Tongue (tissue), 1 donor: ENCODE measurements at regions not wholly inside any gene's neighbourhood (a gene's known extent, or its start where the extent isn't known, plus 50 kb on each side); places are given as distances from the start of the nearest gene placed in this dataset.
"Not testable (repeated sequence)": the region's sequence is repeated elsewhere in the genome, so short reads cannot be mapped to it uniquely, and the experiment has no call there.

Experiments used
- DNase-seq: peaks from one replicate; pipeline ENCODE4 v3.0.0-alpha.2; 2015

DNA sequence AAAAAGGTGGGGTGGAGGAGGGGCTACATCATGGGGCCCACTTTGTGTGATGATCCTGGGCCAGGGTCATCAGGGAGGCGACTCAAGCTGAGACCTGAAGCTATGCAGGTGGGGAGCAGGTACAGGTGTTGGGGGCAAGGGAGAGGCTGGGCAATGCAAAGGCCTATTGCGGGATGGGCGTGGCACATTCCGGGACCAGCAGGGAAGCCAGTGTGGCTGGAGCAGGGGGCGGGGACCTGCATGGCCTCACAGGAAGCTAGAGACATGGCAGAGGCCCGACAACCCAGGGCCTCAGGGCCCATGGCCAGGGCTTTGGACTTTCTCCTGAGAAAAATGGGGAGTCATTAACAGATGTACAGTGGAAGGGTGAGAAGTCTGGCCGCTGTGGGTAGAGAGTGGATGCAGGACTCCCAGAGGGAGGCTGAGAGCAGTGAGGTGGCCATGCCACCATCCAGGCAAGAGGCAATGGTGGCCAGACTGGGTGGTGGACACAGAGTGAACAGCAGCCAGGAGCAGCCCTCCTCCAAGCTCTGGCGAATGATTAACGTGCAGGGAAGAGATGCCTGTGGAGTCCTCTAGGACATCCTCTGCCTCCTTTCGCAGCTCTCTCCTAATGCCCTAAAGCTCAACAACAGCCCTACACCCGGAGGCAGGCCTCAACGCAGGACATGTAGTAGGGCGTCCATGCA is 122.6 kb upstream of the ATP2B2 start:
- DNase-seq, result no peak

DNA sequence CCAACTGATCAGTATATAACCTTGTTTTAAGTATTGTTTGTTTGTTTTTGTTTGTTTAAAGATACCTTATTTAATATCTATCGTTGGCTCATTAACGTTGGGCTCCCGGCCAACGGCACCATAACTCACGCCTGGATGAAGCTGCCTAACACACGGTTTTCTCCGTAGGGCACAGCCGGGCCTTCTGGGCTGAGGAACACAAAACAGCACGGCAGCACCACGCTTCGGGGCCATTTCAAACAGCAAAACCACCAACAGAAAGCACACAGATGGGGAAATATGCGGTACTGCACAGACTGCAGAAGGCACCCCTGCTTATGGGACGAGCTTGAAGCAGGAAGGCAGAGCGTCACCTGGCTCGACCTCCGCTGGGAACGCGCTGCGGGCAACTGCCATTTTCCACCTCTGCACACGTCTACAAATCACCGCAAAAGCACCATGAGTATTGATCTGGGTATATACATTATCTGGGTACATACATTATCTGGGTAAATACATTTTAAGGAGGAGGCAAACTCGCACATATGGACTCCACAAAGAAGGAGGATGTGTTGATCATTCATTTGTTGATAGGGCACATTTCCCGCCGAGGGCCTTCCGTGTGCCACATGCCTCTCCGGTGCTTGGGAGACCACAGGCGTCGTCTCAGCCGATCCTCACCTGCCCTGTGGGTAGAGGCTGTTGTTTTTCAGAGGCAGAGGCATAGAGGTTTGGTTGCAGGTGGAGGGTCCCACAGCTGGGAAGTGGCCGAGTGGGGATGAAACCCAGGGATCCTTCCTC is 123.7 kb upstream of the ATP2B2 start:
- no peak for DNase-seq

DNA sequence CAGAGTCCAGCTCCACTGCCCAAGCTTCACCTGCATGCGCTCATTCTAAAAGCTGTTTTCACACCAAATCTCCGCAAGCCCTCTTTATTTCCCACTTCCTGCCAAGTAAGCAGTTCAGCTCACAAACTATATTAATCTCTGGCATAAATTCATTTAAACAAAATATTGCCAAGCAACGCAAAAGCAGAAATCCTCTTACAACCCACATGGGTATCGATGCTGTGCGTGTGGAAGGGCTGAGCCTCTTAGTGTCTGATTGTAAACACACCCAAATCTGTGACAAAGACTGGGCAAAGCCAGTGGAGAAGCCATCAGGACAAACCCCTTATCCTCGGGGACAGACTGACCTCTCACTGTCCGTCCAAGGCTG is 124.3 kb upstream of the ATP2B2 start:
- no peak for DNase-seq

DNA sequence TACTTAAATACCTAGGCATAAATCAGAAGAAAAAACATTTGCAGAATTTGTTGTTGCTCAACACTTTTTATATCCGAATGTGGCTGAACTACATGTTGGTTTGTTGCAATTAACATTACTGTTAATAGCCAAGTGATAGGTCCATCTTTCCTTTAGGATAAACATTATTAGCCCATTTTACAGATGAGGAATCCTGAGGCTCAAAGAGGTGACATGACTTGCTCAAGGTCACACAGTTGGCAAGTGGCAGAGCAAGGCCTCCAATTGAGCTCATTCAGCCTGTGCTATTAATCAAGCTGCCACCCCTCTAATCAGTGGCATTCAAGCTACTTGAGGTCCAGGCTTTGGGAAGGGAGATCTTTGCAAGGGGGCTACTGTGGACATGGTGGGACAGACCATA is 125.8 kb upstream of the ATP2B2 start:
- DNase-seq, result no peak

DNA sequence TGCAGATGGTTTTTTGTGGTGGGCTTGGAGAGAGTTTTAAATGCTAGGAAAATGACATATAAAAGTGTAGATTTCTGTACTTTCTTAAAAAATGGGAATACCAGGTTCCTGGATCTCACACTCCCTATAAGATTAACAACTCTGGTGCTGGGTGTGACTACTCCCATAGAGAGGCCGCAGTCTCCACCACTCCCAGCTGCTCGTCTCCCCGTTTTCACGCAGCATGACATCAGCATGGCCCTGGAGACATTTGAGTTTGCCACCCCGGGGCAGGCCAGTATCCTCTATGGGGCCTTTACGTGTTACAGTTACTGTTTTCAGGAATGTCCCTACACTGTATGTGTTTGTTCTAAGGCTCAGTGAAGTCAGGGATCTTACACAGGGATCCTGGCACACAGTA is 126.7 kb upstream of the ATP2B2 start:
- no peak for DNase-seq

DNA sequence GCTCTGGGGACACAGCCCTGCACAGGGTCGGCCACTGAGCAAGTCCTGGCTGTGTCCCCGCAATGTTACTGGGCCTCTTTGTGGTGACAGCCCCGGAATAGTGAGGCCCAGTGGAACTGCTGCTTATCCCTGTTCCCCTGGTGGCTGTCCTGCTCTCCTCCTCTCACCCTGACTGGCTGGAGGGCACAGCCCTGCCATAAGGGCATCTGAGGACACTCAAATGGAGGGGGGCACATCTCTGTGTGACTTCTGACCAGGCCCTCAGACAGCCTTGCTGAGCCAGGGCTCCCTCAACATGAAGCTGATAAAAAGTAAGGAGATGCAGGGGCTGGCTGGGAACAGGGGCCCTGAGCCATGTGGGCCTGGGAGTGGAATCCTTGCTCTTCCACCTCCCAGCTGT is 127.4 kb upstream of the ATP2B2 start:
- DNase-seq, result no peak

DNA sequence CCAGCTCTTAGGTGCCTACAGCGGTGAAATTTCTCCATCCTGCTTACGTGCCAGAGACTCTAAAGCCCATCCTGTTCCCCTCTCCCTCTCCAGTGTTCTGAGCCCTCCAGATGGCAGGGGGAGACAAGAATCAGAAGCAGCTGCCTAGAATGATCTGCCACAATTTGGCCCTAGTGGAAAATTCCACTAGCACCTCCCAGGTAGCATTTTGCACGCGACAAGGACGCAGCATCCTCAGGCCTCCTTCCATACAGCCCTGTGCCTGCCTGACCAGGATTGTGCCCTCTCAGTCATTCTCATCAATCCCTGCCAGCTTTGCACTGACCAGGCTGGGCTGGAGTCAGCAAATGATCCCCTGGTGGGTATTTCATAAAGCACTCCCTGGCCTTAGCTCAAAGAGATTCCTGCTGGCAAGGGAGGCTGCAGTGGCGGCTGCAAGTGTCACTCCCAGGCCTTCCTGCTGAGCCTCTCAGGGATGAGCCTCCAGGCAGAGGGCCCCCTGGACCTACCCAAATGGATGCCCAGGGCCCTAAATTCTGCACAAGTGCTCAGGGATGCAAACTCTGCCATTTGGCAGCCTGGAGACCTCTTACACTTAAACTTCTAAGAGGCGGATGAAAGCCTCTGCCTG is 130.2 kb upstream of the ATP2B2 start:
- no peak for DNase-seq

DNA sequence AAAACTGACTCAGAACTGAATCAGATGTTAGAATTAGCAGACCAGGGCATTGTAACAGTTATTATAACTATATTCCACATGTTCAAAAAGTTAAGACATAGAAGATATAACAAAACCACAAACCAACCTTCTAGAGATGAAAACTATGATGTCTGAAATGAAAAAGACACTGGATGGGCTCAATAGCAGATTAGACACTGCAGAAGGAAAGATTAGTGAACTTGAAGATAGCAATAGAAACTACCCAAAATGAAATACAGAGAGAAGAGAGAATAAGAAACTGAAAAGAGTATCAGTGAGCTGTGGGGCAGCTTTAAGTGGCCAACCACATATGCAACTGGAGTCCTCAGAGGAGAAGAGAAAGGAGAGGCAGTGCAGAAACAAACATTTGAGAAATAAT is 132.0 kb upstream of the ATP2B2 start:
- DNase-seq, result no peak

DNA sequence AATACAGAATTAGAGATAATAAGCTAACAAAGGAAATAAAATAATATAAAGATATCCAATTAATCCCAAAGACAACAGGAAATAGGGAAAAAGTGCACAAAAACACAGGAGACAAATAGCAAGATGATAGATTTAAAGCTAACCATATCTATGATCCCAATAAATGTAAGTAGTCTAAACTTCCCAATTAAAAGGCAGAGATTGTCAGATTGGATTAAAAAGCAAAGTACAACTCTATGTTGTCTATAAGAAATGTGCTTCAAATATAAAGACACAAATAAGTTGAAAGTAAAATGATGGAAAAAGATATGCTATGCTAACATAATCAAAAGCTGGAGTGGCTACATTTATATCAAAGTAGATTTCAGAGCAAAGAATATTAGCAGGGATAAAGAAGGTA is 133.1 kb upstream of the ATP2B2 start:
- DNase-seq, result no peak

DNA sequence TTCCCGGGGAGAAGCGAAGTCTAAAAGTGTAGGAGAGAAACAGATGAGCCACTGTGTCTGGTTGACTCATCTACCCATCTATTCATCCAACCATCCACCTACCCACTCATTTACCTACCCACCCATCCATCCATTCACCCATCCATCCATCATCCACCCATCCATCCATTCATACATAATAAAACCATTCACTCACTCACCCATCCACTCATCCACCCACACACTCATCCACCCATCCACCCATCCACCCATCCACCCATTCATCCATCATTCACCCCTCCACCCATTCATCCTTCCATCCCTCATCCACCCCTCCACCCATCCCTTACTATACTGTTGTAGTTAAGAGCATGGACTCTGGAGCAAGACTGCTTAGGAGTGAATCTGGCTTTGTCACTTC is 136.4 kb upstream of the ATP2B2 start:
- DNase-seq, result no peak

DNA sequence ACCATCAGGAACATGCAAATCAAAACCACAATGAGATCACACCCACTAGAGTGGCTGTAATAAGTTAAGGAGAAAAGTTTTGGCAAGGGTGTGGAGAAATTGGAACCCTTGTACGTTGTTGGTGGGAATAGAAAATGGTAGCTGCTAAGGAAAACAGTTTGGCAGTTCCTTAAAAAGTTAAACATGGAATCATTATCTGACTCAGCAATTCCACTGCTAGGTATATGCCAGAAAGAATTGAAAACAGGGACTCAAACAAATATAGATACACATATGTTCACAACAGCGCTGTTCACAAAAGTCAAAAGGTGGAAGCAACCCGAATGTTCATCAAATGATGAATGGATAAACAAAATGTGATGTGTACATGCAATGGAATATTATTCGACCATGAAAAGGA is 138.8 kb upstream of the ATP2B2 start:
- DNase-seq, result no peak

DNA sequence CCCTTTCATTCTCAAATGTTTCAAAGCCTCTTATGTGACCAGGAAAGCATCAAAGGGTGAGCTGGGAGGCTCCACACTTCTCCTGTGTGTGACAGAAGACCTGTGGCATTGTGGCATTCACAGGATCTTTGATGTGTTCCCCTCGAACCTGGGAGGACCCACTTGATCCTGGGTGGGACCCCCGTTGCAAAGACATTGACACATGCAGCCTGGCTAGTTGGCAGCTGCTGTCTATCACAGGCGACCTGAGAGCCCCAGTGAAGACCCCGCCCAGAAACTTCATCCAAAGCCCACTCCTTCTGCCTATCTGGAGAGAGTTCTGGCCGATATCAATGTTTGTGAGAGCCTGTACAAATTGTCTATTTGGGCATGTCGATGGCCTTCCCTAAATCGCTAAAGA is 140.4 kb upstream of the ATP2B2 start:
- DNase-seq, result no peak

DNA sequence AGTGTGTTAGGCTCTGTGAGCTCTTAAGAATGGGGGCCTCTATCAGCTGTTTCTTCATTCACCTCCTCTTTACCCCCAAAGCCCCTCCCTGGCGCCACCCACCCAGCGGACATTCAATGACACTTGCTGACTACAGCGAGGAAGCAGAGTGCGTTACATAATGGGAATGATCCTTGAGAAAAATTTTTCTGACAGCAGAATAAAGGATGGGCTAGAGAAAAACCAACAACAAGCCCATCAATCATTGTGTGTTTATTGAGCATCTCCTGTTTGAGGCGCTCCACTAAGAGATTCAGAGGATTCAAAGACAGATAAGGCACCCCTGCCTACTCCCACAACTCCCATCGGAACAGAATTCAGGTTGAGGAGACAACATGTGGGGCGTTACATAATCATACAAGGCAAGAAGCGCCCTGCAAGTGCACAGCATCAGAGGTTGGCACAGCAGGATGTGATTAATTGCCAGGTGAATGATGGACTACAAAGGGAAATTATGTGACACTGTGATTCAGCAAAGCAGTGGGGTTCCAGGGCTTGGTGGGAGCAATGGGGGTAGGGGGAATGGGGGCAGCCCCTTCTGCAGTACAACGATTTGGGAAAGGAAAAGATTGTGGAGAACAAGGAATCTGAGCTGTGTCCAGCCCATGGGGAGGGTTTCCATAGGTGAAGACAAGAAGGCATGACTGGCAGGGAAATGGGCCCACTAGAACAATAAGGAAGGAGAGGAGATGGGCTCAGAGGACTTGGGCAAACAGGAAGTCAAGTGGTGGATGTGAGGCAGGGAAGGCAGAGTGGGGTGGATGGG is 141.3 kb upstream of the ATP2B2 start:
- no peak for DNase-seq

DNA sequence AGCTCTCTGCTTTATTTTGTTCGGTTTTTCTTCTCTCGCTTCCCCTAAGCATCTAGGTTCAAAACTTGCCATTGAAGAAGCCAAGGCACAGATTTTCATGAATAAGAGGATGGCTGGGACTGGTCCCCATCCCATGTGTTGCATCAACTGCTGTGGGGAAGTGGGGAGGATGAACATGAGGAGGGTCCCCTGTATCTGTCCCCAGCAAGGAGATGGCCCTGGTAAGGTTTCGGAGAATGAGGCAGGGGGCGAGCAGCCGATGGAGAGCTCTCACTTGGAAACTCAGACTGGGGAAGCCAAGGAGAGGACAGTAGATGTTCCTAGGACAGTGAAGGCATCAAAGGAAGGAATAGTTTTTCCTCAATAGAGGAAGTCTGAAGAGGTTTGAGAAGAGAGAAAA is 142.0 kb upstream of the ATP2B2 start:
- no peak for DNase-seq

DNA sequence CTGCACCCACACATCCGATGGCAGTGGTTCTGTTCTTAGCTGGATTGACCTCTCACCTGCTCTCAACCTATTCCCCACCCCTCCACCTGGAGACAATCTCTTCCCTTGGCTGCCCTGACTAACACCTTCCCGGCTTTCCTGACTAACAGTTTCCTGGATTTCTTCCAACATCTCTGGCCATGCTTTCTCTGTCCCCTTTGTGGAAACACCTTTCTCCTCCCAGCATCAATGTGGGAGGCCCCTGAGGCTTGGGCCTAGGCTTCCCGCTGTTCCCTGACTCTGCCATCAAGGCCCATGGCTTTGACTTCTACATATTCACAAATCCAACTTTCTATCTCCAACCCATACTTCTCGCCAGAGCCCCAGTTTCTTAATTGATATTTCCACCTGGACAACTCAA is 142.8 kb upstream of the ATP2B2 start:
- DNase-seq, result no peak

DNA sequence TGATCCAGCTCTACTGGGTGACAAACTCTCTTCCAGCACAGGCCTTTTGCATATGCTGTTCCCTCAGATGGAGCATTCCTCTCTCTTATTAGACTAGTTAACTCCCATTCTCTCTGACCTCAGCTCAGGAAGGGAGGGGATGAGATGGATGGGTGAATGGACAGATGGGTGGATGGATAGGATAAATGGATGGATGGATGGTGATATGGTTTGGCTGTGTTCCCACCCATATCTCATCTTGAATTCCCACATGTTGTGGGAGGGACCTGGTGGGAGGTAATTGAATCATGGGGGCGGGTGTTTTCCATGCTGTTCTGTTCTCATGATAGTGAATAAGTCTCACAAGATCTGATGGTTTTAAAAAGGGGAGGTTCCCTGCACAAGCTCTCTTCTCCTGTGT is 144.1 kb upstream of the ATP2B2 start:
- DNase-seq, result not testable (repeated sequence)

DNA sequence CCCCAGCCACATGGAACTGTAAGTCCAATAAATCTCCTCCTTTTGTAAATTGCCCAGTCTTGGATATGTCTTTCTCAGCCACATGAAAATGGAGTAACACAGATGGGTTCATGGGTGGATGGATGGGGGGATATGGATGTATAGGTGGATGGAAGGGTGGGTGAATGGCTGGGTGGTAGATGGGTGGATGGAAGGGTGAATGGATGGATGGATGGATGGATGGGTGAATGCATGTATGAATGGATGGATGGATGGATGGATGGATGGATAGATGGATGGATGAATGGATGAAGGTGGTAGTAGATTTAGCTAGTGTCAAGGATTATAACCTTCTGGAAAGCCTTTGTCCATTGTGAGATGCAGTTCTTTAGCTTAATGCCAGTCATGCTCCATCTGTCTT is 146.1 kb upstream of the ATP2B2 start:
- no peak for DNase-seq

DNA sequence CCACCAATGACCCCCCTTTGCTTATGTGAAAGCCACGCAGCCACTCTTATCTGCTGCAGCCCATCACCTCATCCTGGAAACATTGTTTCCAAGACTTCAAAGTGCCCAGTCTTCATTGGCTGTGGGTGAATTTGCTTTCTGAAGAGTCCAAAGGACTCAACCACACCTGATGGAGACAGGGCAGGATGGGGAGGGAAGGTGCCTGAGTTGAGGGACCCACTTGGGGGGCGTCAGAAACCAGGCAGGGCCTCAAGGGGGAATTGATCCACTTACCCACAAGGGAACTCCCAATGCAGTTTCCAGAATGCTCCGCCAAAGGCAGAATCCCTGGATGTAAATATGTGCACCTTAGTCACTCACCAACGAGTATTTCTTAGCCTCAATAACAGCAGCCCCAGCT is 147.9 kb upstream of the ATP2B2 start:
- DNase-seq, result no peak

DNA sequence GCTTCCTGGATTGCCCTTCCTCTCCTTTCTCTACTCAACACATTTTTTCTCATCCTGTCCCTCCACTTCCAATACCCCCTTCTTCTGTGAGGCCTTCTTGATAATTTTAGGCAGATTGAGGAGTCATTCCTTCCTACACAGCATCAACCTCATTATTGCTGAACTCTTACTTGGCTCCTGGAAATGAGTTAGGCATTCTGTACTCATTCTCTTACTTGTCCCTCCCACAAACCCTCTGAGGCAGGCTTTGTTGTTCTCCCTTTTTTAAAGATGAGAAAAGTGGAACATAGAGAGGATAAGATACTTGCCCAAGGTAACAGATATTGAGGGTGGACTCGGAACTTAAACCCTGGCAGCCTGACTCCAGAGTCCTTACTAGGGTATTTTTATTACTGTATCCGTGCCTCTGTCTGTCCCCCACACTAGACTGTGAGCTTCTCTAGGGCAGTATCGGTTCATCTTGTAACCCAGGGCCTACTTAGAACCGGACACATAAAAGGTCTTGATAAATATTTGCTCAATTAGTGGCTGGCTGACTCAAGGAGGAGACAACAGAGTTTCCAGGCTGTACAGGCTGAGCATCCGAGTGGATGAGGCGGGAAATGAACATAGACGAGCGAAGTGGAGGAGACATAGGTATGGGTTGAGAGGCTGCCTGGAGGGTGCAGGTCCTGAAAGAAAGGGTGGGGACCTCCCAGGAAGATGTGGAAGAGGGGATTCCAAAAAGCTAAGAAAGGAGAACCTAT is 148.7 kb upstream of the ATP2B2 start:
- no peak for DNase-seq

DNA sequence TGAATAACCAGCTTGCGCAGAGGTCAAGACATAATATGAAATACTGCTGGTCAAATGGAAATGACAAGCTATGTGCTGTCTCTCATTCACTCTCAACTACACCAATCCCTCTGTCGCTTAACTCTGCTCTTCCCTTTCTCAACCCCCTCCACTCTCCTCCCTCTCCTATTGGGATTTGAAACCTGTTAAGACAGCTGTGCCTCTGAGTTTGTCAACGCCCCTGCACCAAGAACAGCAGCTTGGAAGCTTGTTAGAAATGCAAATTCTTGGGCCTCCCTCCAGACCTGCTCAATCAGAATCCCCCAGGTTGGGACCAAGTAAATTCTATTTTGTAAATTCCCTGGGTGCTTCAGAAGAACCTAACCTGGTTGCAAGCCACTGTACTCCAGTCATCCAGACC is 149.7 kb upstream of the ATP2B2 start:
- no peak for DNase-seq

DNA sequence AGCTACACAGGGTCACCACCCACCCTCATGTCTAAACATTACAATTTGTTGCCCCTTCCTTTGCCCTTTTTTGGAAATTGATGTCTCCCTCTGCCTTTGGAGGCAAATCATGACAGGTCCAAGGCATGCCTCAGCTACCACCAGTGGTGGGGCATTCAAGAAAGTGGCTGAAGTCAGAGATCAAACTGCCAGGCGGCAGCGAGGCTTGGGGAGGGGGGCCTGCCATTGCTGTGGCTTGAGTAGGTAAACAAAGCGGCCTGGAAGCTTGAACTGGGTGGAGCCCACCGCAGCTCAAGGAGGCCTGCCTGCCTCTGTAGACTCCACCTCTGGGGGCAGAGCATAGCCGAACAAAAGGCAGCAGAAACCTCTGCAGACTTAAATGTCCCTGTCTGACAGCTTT is 152.0 kb upstream of the ATP2B2 start:
- not testable (repeated sequence) for DNase-seq

DNA sequence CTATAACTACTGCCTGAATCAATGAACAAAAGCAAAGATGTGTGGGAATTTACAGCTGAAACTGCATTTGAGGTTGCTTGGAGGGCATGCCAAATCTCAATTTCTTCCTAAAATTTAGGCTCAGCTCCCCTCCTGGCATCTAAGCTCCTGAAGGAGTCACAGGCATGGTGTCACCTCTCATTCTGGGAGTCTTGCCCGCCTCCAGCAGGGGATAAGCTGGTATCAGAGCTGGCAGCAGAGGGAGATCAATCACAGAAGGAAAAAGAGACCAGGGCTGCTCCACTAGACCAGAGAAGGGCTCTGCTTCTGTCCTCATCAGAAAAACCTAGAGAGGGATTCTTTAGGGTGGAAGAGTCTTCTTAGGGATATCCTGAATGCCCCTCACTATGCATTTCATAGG is 150.4 kb upstream of the SLC6A11 start:
- no peak for DNase-seq
